ENCODE measurements at regions not wholly inside any gene's neighbourhood (a gene's known extent, or its start where the extent isn't known, plus 50 kb on each side); places are given as distances from the start of the nearest gene placed in this dataset.

DNA sequence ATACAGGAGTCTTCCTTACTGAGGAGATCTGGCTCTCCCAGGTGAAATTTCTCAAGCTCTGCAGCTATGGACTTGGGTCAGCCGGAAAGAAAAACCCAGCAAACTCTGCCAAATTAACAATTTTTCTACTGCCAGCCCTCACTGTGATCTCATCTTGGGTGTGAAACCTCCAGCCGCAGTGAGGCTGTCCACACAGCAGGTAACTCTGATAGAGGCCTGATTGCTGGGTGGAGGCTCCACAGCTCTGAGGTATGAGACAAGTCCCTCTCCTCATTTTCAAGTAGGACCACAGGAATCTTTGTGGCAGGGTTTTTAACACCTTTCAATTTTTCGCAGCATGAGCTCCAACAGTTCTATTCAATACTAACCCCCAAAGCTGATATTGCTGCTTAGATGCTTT is 430.6 kb upstream of the RAB6C start:
- TF ChIP-seq, protein P1, sequence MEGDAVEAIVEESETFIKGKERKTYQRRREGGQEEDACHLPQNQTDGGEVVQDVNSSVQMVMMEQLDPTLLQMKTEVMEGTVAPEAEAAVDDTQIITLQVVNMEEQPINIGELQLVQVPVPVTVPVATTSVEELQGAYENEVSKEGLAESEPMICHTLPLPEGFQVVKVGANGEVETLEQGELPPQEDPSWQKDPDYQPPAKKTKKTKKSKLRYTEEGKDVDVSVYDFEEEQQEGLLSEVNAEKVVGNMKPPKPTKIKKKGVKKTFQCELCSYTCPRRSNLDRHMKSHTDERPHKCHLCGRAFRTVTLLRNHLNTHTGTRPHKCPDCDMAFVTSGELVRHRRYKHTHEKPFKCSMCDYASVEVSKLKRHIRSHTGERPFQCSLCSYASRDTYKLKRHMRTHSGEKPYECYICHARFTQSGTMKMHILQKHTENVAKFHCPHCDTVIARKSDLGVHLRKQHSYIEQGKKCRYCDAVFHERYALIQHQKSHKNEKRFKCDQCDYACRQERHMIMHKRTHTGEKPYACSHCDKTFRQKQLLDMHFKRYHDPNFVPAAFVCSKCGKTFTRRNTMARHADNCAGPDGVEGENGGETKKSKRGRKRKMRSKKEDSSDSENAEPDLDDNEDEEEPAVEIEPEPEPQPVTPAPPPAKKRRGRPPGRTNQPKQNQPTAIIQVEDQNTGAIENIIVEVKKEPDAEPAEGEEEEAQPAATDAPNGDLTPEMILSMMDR (IDR thresholded peaks at IDR 0.05): no peak
- no peak for TF ChIP-seq POLR2A (IDR thresholded peaks at IDR 0.05)

Measured in right lobe of liver (tissue), 4 donors.